Skeletal muscle satellite cell (primary cell): ENCODE measurements at regions not wholly inside any gene's neighbourhood (a gene's known extent, or its start where the extent isn't known, plus 50 kb on each side); places are given as distances from the start of the nearest gene placed in this dataset.

Experiments
- H3K27me3 ChIP-seq: 2 replicates; pipeline ENCODE4 v1.7.0; 2013; ENCODE audit warnings: low read length; ENCODE audit not compliant: control insufficient read depth, insufficient read depth
- H3K36me3 ChIP-seq: 2 replicates; pipeline ENCODE4 v1.7.0; 2013; ENCODE audit warnings: mild to moderate bottlenecking, control low read depth, low read length; ENCODE audit not compliant: insufficient read depth
- H3K4me1 ChIP-seq: 2 replicates; pipeline ENCODE4 v1.7.0; 2013; ENCODE audit warnings: low read length; ENCODE audit not compliant: control insufficient read depth, insufficient read depth
- H3K4me2 ChIP-seq: 2 replicates; pipeline ENCODE4 v1.7.0; 2013; ENCODE audit warnings: mild to moderate bottlenecking, low read length
- H3K4me3 ChIP-seq: 2 replicates; pipeline ENCODE4 v1.7.0; 2013; ENCODE audit warnings: low read length
- H3K9ac ChIP-seq: 2 replicates; pipeline ENCODE4 v1.7.0; 2013; ENCODE audit warnings: mild to moderate bottlenecking, low read depth, low read length, moderate library complexity
- H3K9me3 ChIP-seq: replicated peaks from 2 replicates; pipeline ENCODE4 v1.7.0; 2013; ENCODE audit warnings: mild to moderate bottlenecking, control low read depth, low read length

DNA sequence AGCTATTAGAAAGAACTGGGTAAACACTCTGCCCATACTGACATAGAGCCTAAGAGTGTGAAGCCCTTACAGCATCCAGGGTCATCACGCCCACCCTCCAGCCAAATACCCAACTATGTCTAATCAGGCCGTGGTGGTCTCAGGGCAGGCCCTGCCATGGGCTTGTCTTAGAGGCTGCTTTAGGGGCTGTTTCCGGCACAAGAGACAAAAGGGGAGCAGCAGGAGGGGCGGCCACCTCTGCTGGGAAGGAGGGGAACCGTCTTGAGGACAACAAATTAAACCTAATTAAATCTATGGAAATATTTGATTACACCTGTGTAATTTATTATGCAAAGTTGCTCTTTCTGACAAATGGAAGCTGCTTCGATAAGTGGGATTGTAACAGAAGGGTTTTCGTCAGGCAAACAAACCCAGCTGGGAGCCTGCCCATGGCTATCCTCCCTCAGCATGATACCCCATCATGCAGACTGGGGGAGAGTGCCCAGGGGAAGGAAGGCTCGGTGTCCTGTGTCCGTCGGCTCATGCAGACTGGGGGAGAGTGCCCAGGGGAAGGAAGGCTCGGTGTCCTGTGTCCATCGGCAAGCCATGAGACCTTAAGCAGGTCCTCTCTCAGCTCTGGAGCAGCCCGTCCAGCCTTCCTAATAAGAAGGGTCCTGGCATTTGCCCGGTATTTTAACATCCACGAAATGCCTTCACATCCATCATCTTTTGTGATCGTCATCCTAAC lies 163.6 kb upstream of the B3GAT1 start:
- Histone ChIP-seq H3K9ac (no peak overlapping the region), H3K4me3 (no peak overlapping the region), H3K4me1 (no peaks in the 10 kb centered on the region), H3K27me3 (no peaks in the 10 kb centered on the region), H3K9me3 (peaks cover 24% of the 10 kb centered on the region), H3K4me2 (no peak overlapping the region), H3K36me3 (no peaks in the 10 kb centered on the region)

DNA sequence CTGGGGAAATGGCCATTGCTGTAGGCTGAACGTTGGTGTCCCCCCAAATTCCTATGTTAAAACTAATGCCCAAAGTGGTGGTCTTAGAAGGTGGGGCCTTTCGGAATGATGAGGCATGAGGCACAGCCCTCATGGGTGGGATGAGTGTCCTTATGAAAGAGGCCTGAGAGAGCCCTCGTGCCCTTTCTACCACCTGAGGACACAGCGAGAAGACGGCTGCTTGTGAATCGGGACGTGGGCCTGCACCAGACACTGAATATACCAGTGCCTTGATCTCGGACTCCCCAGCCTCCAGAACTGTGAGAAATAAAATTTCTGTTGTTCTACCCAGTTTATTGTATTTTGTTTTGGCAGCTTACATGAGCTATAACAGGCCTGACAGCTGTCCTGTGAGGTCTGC lies 162.9 kb upstream of the B3GAT1 start:
- Histone ChIP-seq H3K9me3 (peaks cover 24% of the 10 kb centered on the region), H3K27me3 (no peaks in the 10 kb centered on the region), H3K4me1 (no peaks in the 10 kb centered on the region), H3K4me3 (no peak overlapping the region), H3K36me3 (no peaks in the 10 kb centered on the region), H3K4me2 (no peak overlapping the region), H3K9ac (no peak overlapping the region)

DNA sequence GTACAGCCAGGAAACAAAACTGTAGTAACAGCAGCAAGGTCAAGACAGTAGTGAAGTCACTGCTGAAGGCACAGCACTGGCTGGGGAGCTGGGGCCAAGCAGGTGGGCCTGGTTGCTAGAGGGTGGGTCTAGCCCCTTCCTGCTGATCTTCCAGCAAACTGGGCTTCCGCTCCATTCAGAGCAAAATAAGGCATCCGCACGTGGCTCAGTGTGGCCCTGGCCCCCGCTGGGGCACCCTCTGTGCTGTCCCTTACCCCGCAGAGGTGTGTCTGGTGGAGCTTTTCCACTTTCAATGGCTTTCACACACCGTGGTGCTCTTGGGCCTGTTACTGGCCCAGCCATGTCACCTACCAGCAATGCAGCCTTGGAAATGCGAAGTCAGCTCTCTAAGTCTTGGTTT lies 162.4 kb upstream of the B3GAT1 start:
- Histone ChIP-seq H3K9ac (no peak overlapping the region), H3K4me1 (no peaks in the 10 kb centered on the region), H3K36me3 (no peaks in the 10 kb centered on the region), H3K27me3 (no peaks in the 10 kb centered on the region), H3K9me3 (peaks cover 24% of the 10 kb centered on the region), H3K4me2 (no peak overlapping the region), H3K4me3 (no peak overlapping the region)

DNA sequence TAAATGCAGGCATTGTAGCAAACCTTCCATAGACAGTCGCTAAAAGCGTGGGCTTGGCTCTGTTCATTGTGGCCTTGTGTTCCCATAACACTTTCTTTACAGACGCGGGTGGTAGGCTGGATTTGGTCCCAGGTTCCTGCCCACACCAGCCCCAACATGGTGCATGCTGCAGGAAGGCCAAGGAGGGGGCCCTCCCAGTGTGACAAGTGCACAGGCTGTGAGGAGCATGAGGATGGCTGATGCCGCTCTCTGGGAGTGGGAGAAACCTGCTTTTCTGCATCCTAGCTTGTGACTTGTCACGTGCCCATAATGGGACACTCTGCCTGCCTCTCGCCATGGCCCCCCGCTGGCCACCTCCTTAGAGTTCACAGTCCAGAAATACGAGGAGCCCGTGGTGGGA lies 161.8 kb upstream of the B3GAT1 start:
- peaks cover 24% of the 10 kb centered on the region for H3K9me3 ChIP-seq
- H3K36me3 ChIP-seq, result no peaks in the 10 kb centered on the region
- no peaks in the 10 kb centered on the region for H3K4me1 ChIP-seq
- no peak overlapping the region for H3K9ac ChIP-seq
- H3K4me3 ChIP-seq, result no peak overlapping the region
- H3K4me2 ChIP-seq, result no peak overlapping the region
- no peaks in the 10 kb centered on the region for H3K27me3 ChIP-seq

DNA sequence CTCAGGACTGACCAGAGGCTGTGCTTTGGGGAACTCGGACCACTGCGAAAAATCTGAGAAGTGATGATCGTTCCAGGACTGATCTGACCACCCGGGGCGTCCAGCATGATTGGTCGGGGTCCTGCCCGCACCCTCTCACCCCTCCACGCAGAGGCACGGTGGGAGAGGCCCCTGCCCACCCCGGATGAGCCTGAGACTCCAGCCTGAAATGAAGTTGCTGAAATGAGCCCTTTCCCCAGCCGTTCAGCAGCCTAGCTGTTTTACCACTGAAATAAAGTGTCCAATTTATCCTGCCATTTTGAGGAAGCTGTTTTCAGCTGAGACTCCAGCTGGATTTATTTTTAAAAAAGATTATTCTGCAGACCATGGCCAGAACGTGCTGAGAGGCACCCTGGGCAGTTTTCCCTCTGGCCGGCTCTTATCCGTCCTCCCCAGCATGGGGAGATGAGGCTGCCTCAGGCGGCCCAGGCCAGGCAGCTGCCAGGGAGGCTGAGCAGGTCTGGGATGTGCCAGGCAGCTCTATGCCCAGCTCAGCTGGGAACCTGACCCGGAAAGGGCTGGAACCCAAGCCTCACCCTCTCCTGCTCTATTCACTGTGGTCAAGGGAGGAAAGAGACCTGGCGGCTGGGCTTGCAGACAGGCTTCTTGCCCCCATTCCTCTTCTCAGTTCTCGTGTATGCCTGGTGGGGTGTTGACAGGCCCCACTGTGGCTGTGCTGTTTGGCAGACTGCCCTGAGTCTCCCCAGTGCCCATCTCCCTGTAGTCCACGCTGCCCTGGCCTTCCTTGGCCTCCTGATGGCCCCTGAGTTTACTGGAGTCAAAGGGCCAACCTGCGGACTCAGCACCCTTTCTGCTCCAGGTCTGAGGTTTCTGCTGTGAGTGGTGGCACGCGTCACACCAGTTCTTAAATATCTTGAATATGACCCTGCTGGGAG lies 161.0 kb upstream of the B3GAT1 start:
- no peak overlapping the region for H3K9ac ChIP-seq
- H3K4me2 ChIP-seq, result no peak overlapping the region
- no peaks in the 10 kb centered on the region for H3K27me3 ChIP-seq
- H3K4me1 ChIP-seq, result no peaks in the 10 kb centered on the region
- no peak overlapping the region for H3K4me3 ChIP-seq
- peaks cover 24% of the 10 kb centered on the region for H3K9me3 ChIP-seq
- H3K36me3 ChIP-seq, result no peaks in the 10 kb centered on the region

DNA sequence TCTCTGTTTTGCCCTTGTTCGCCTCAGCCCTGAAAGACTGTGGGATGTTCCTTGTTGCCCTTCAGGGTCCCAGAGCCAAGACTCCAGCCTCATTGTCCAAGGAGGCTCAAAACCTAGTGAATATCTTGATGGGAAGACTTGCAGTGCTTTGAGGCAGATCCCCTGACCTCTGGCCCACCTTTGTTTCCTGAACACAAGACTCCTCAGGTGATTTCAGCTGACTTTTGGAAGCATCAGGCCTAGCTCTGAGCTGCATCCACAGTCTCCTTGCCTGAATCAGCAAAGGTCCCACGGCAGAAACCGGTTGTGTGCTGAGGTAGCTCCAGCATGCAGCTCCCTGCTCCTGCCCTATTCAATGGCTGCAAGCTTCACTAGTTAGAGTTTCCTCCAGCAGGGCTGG lies 159.3 kb upstream of the B3GAT1 start:
- Histone ChIP-seq H3K36me3 (no peaks in the 10 kb centered on the region), H3K4me1 (no peaks in the 10 kb centered on the region), H3K9ac (no peak overlapping the region), H3K4me3 (no peak overlapping the region), H3K4me2 (no peak overlapping the region), H3K9me3 (peaks cover 22% of the 10 kb centered on the region), H3K27me3 (no peaks in the 10 kb centered on the region)

DNA sequence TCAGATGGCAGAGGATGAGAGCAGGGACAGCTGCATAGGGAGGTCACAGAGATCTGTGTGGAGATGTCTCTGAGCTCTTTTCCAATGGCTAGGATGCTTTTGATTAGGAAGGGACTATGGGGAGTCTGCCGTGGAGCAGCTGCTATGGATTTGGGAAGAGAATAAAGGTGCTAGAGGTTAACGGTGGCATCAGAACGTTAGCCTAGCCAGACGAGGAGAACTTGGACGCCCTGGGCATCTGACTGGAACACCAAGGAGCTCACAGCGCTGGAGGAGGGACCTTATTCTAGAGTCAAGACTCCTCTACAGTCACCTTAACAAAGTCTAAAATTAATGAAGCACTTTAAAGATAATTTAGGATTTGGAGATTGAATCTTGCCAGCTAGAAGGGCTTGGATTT lies 157.2 kb upstream of the B3GAT1 start:
- no peaks in the 10 kb centered on the region for H3K4me1 ChIP-seq

DNA sequence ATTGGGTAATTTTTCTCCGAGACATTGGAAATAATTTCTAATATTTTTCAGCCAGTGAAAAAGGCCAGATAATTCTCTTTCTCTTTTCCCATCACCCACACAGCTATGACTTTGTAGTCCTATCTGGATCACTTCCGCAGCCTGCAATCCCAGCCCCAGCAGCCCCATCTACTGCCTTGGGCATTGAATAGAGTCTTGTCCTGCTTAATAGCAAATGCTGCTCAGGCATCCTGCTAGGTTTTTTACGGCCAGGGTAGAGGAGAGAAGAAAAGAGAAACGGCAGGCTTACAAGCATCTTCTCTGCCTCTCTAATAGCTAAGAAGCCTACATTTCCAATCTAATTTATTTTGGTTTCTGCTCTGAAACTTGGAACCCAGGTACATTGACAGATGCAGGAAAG lies 154.3 kb upstream of the B3GAT1 start:
- Histone ChIP-seq H3K4me3 (no peak overlapping the region), H3K27me3 (no peaks in the 10 kb centered on the region), H3K36me3 (no peaks in the 10 kb centered on the region), H3K9ac (no peak overlapping the region), H3K4me2 (no peak overlapping the region), H3K9me3 (peaks cover 15% of the 10 kb centered on the region), H3K4me1 (no peaks in the 10 kb centered on the region)

More for the DNA sequence above, 157.2 kb upstream of the B3GAT1 start:
- no peak overlapping the region for H3K4me3 ChIP-seq
- H3K9me3 ChIP-seq, result peaks cover 21% of the 10 kb centered on the region
- H3K4me2 ChIP-seq, result no peak overlapping the region
- H3K9ac ChIP-seq, result no peak overlapping the region
- no peaks in the 10 kb centered on the region for H3K27me3 ChIP-seq
- no peaks in the 10 kb centered on the region for H3K36me3 ChIP-seq

DNA sequence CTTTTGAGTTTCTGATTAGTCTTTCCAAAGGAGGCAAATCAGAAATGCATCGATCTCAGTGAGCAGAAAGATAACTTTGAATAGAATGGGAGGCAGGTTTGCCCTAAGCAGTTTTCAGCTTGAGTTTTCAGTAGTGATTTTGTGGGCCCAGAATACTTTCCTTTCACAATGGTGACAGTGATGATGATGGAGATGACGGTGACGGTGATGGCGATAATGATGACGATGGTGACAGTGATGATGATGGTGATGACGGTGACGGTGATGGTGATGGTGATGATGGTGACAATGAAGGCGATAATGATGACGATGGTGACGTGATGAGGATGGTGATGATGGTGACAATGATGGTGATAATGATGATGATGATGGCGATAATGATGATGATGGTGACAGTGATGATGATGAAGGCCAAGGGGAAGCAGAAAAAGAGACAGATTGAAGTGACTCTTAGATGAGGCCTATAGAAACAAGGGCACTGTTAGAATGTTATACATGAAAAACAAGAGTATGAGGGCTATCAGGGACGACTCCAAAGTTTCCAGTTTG lies 153.4 kb upstream of the B3GAT1 start:
- Histone ChIP-seq H3K4me1 (no peaks in the 10 kb centered on the region), H3K9ac (no peak overlapping the region), H3K36me3 (no peaks in the 10 kb centered on the region), H3K4me3 (no peak overlapping the region), H3K9me3 (peaks cover 19% of the 10 kb centered on the region), H3K4me2 (no peak overlapping the region), H3K27me3 (no peaks in the 10 kb centered on the region)

DNA sequence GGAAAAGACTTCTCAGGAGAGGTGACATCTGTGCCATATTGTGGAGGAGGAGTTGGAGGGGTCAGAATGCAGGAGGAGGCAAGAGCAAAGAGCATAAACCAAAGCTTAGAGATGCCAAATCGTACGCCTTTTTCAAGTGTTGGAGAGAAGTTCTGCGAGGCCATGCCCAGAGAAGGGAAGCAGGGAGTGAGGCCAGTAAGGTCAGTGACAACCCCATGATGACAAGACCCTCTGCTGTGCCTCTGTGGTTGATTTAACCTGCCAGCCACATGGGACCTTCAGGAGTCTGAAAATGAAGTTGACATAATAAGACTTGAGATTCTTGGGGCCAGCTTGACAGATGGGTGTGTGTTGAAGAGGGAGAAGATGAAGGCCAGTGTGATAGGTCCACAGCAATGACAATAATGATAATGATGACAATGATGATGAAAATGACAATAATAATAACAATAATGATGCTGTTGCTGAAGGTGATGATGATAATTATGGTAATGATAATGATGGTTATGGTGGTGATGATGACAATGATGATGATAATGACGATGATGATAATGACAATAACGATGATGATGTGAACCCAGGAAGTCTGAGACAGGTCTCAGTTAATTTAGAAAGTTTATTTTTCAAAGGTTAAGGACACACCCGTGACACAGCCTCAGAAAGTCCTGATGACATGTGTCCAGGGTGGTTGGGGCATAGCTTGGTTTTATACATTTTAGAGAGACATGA lies 152.6 kb upstream of the B3GAT1 start:
- Histone ChIP-seq H3K9ac (no peak overlapping the region), H3K4me1 (no peaks in the 10 kb centered on the region), H3K4me2 (no peak overlapping the region), H3K27me3 (no peaks in the 10 kb centered on the region), H3K4me3 (no peak overlapping the region), H3K9me3 (peaks cover 21% of the 10 kb centered on the region), H3K36me3 (no peaks in the 10 kb centered on the region)

DNA sequence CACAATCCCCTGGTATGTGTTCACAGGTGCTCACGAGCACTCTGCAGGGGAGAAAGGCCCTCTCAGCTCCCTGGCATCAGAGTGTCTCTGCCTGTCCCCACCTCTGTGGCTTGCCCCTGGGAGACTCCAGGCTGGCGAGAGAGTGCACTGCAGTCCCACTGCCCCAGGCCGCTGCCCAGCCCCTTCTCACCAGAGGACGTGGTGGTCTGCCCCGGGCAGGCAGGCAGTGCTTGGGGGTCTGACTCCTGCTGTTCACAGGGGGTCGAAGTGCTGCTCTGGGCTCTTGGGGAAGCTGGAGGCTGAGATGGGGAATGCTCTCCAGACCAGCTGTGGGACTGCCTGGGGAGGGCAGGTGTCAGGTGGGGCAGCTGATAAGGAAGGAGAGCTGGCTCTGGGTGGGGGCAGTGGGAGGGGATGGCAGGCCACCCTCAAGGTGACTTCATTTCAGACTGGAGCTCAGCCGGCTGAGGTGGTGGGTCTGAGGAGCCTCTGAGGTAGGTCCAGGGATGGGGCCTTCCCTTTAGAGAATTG lies 151.0 kb upstream of the B3GAT1 start:
- H3K36me3 ChIP-seq, result no peaks in the 10 kb centered on the region
- H3K9me3 ChIP-seq, result peaks cover 27% of the 10 kb centered on the region
- no peak overlapping the region for H3K4me3 ChIP-seq
- no peaks in the 10 kb centered on the region for H3K4me1 ChIP-seq
- H3K27me3 ChIP-seq, result no peaks in the 10 kb centered on the region
- H3K4me2 ChIP-seq, result no peak overlapping the region
- no peak overlapping the region for H3K9ac ChIP-seq
